Fibroblast of villous mesenchyme (primary cell): ENCODE measurements at regions not wholly inside any gene's neighbourhood (a gene's known extent, or its start where the extent isn't known, plus 50 kb on each side); places are given as distances from the start of the nearest gene placed in this dataset.
A peak's percentile ranks its signal among the peaks of the same experiment; 100 is the strongest.

ENCODE experiments used
- DNase-seq: peaks from one replicate; pipeline ENCODE4 v3.0.0-alpha.2; 2010; ENCODE audit warnings: low read depth
- H3K4me3 ChIP-seq: 2 replicates; pipeline ENCODE4 v1.5.1; 2011; ENCODE audit warnings: low read depth, mild to moderate bottlenecking, low read length
- CTCF ChIP-seq: IDR thresholded peaks from 2 replicates; pipeline ENCODE4 v1.5.1; 2012; ENCODE audit warnings: low read depth, mild to moderate bottlenecking, low read length; ENCODE audit not compliant: insufficient read depth

- no peak for TF ChIP-seq CTCF
- DNase-seq = no peak
- H3K4me3 ChIP-seq = no peak overlapping the region
These were observed 91.6 kb upstream of the NUDT6 start for GRCh38 chr4:123014038-123014437.

- no peak for DNase-seq
- TF ChIP-seq CTCF = no peak
- no peak overlapping the region for H3K4me3 ChIP-seq
These were observed 94.7 kb upstream of the NUDT6 start for GRCh38 chr4:123017078-123017477.

GRCh38 chr4:123017636-123018395 is 95.4 kb upstream of the NUDT6 start:
- no peak for TF ChIP-seq CTCF
- peak; percentile 16 for DNase-seq
- H3K4me3 ChIP-seq = no peak overlapping the region

- no peak for DNase-seq
- no peak for TF ChIP-seq CTCF
- H3K4me3 ChIP-seq = no peak overlapping the region
These were observed 96.0 kb upstream of the NUDT6 start for GRCh38 chr4:123018396-123018775.

GRCh38 chr4:123020285-123020684 is 97.9 kb upstream of the NUDT6 start:
- no peak for DNase-seq
- TF ChIP-seq CTCF = no peak
- no peak overlapping the region for H3K4me3 ChIP-seq

- H3K4me3 ChIP-seq = no peak overlapping the region
- TF ChIP-seq CTCF = no peak
- no peak for DNase-seq
These were observed 101.2 kb upstream of the NUDT6 start for GRCh38 chr4:123023647-123024046.

GRCh38 chr4:123024710-123025109 is 102.3 kb upstream of the NUDT6 start:
- H3K4me3 ChIP-seq = no peak overlapping the region
- DNase-seq = no peak
- no peak for TF ChIP-seq CTCF
